ENCODE measurements at regions not wholly inside any gene's neighbourhood (a gene's known extent, or its start where the extent isn't known, plus 50 kb on each side); places are given as distances from the start of the nearest gene placed in this dataset.

DNA sequence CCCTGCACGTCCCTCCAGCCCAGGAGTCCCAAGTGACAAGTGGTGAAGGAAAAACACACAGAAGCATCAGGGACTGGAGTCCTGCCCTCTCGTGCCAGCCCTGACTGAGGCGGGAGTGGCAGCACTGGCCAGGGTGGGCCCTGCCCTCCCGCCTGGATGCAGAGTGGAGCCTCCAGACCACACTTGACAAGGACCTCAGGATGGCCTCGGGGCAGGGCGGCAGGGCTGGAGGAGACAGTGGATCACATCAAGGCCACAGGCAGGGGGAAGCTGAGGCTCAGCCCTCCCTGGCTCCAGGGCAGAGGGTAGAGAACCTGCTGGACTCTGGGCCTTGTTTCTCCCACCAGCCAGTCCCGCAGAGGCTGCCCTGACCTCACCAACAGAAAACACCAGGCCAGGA lies 128.8 kb upstream of the CDH4 start:
- DNase-seq (ENCODE audit: low read depth): no peak

DNA sequence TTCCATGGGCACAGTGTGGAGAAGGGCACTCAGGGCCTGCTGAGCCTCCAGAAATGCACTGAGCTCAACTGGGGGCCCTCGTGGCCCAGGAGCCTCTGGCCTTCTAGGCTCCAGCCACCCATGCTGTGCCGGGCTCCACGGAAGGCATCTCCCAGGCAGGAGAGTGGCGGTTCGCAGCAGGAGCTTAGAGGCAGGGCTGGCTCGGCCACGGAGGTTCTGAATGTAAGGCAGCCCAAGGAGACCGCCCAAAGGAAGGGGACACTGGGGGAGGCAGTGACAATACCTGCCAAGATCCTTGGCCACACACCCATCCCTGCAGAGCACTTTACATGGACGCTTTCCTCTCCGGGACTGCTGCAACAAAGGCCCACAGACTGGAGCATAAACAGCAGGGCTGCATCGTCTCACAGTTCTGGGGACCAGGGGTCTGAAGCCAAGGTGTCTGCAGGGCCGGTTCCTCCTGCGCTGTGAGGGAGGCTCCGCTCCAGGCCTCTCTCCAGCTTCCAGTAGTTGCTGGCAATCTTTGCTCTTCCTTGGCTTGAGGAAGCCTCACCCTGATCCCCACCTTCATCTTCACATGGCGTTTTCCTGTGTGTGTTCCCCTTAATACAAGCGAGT lies 128.2 kb upstream of the CDH4 start:
- DNase-seq (ENCODE audit: low read depth): no peak

DNA sequence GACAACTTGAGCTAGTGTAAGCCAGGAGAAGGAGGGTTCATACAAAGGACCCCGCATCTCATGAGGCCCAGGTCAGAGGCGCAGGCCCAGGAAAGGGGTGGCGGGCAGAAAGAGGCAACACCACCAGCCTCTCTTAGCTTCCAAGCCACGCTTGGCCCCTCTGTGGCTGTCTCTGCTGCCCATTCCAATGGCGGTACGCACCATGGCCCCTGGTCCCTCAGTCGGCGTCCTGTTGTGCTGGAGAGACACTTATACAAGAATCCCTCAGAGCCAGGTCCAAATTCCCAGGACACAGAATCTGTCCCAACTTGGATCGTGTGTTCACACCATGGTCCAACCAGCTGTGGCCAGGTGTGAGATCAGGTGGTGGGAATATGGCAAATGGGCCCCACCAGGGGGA lies 127.0 kb upstream of the CDH4 start:
- no peak for DNase-seq (ENCODE audit: low read depth)

DNA sequence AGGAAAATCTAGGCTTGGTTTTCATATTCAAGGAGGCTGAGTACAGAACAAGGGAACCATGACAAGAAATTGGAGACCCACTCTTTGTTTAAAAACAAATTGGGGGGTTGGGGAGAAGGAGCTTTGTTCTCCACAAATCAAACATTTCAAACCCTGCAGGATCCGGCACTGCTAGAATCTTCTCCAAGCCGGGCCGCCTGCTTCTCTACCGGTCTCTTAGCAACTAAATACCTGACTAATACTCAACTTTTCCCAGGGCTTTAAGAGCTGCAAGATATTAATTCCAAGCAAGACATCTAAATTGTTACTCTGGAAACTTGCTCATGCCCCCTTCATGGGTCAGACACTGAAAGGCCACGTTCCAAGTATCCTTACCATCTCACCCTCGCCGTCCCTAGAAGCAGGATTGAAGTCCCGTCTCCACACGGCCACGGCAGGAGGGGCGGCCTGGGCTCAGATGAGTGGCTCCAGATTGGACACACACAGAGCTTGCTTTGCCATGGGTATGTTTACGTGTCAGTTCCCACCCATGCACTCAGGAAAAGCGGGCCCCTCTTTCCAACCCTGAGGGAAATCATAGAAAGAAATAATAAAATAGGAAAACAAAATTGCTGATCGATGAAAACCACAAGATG lies 126.4 kb upstream of the CDH4 start:
- DNase-seq (ENCODE audit: low read depth): no peak

DNA sequence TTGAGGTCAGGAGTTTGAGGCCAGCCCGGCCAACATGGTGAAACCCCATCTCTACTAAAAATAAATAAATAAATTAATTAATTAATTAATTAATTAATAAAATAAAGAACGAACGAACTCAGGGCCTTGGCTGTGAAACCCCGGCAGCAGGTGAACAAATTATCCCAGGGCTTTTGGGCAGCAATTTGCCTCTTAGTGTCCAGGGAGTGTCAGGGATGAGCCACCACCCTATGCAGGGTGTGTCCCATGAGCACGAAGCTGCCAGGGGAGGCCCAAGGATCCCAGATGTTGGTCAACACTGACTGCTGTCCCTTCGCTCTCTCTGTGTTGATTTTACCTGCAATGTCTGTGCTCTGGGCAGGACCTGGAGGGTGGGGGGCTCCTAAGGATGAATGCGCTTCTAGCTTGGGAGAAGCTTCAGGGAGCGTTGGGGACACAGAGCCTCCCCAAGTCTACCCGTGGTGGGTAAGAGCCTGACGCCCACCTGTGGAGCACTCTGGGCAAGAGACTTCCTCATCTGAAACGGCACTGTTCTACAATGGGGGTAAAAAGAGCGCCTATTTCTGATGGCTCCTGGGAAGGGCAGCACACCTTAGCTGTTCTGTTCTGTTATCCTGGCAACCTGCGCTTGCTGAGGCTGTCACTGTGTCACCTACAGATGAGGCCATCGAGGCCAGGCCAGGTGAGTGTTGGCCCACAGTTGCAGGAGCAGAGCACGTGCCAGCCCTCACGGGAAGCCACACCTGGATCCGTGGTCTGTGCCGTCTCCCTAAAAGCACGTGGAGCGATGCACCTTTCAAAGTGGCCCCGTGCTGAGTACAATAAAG lies 125.5 kb upstream of the CDH4 start:
- no peak for DNase-seq (ENCODE audit: low read depth)

DNA sequence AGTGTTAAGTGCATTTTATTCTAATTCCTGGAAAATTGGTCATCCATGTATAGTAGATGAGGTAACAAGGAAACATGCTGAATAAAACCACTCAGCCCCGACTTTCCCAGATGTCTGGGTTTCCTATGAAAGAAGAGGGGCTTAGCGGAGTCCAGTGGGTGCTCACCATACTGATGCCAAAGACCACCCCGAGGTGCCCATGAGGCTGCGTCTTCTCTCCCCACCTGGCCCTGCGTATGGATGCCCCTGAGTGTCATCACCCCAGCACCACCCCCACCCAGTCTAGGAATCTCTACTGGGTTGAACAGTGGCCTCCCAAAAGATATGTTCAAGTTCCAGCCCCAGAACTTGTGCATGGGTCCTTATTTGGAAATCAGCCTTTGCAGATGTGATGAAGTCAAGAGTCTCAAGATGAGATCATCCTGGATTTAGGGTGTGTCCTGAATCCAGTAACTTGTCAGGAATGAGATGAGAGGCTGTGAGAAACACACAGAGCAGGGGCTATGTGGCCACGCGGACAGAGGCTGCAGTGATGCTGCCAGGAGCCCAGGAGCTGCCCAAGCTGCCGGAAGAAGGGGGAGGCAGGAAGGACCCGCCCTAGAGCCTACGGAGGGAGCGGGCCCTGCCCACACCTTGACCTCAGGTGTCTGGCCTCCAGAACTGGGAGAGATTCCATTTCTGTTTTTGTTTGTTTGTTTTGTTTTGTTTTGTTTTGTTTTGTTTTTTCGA lies 124.6 kb upstream of the CDH4 start:
- no peak for DNase-seq (ENCODE audit: low read depth)

DNA sequence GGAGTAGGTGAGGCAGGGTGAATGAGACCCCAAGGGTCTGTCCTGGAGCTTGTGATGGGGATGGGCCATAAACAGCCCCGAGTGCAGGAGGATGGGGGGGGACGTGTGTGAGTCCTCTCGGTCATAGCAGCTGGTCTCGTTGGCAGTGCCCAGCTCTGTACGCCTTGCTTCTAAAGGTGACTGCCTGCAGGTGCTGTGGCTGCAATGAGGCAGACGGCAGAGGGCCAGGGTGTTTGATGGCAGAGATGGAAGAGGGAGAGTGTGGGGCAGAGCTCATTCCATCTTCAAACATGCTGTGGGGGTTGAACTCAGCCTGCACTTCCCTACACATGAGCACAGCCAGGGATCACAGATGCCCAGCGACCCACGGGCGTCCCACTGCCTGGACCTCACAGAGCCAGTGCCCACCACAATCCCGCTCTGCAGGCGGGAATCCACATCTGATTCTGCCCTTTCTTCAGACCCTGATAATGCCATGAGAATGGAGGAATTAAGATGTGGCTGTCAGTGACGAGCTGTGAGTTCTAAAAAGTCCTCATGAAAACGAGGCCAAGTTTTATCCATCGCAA lies 123.3 kb upstream of the CDH4 start:
- DNase-seq (ENCODE audit: low read depth): no peak

DNA sequence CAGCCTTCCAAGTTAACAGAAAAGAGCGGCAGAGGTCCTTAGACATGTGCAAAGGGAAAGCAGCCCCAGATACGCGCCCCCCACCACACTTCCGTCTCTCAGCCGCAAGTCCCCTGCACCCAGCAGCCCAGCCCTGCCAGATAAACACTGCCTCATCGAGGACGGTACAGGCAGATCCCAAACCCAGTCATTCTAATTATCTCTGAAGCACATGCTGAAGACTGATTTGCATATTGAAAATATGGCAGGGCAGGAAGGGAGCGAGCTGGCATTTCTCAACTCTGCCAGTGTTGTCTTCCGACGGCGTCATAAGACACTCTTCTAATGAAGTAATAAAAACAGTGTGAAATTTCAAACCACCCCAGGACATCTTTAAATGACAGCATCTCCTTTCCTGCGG lies 122.8 kb upstream of the CDH4 start:
- no peak for DNase-seq (ENCODE audit: low read depth)

DNA sequence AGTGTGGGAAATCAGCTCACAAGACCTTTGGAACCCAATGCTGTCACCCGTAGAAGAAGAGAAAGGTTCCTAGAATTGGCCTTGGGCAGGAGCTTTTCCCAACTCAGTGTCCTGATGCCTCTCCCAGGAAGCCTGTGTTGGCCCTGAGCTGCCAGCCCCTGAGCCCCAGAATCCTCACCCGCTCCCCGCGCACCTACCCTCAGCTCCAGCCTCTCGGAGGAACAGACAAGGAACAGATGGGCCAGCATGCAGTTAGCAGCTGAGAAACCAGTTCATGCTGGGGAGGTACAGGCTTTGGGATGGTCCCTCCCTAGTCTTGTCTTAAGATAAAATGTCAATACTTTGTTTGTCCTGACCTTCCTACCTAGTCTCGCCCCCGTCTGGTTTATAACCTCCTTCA lies 121.9 kb upstream of the CDH4 start:
- no peak for DNase-seq (ENCODE audit: low read depth)

DNA sequence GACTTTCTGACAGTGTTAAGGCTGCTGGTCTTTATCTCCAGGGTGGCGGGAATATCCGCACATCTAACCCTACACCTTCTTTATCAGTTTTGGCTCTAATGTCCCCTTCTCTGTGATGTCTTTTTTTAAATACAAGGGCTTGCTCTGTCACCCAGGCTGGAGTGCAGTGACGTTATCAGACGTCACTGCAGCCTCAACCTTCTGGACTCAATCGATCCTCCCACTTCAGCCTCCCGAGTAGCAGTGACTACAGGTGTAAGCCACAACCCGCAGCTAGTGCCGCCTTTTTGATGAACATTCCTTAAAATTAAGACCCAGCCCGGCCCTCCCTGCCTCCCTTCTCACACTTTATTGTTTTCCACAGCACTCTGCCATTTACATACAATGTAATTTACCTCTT lies 120.1 kb upstream of the CDH4 start:
- DNase-seq (ENCODE audit: low read depth): no peak

DNA sequence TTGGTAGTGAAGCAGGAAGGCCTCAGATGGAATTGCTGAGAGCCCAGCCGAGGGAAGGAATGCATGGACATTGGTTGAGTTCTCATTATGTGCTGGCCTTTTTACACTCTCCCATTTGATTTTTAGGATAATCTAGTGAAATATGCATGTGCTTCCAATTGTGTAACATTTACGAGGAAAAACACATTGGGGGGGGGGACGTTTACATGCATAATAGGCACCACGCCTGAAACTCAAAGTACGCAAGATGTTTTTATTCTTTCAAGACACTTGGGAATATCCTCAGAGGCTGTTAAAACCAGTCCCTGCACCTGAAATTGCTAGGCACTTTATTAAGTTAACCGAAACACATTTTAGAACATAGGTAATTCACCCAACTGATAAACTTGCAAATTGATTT lies 118.5 kb upstream of the CDH4 start:
- DNase-seq (ENCODE audit: low read depth): no peak

DNA sequence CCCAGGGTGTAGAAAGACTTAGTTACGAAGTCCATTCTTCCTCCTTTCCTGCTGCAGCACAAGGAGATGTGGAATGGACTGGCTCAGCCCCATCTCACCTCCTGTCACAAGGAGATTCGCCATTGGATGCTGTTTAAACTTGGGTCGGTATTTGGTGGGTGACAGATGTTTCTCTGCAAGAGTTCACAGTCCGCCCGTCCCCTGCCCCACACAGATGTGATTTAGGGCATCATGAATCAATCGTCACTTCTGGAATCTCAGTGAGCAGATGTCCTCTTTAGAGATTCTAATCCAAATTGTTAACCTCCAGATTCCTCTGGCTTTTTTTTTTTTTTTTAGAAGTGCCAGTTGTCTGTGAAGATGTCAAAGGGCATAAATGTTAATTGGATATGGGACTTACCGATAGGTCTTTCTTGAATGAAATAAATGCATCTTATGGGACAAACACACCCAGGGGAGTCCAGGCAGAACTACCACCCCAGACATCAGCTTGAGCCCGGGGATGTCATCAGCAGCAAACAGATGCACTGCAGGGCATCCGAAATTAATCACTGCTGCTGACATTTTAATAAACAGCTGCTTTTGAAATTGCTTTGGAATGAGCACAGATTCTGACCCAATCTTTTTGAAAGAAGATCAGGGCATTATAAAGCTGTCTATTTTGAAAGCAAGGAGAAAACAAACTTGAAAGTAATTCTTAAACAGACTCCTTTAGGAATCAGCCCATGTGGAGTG lies 117.6 kb upstream of the CDH4 start:
- DNase-seq (ENCODE audit: low read depth): no peak

DNA sequence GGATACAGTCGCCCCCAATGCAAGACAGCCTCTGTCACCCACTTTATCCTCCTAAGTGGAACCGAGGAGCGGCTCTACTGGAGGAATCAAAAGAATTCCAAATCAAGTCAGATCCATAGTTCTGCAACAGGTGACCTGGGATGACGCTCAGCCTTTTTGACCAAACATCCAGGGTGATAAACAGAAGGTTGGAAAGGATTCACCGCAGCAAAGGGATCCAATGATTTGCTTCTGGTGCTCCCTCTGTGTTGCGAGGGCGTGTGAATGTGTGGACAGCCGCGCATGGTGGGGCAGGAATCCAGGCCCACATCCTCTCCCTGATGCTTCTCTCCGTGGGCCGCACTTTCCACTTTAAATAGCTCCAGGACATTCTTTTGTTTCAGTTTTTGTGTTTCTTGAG lies 116.8 kb upstream of the CDH4 start:
- no peak for DNase-seq (ENCODE audit: low read depth)

DNA sequence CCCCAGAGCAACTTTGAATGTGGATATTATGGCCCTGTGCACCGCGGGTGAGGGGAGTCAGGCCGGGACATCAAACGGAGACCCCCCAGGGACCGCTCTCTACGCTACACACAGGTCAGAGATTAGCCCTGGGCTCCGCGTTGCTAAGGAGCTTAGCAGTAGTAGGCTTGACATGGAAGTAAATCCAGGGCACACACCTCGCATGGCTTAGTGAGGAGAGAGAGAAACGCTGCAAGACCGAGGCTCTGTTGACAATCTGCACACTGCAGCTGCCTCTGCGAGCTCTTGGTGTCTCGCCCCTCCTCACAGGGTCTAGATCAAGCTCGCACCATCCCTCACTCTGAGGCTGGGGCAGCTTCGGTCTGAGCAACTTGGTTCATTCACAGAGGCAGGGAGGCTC lies 116.1 kb upstream of the CDH4 start:
- DNase-seq (ENCODE audit: low read depth): no peak

DNA sequence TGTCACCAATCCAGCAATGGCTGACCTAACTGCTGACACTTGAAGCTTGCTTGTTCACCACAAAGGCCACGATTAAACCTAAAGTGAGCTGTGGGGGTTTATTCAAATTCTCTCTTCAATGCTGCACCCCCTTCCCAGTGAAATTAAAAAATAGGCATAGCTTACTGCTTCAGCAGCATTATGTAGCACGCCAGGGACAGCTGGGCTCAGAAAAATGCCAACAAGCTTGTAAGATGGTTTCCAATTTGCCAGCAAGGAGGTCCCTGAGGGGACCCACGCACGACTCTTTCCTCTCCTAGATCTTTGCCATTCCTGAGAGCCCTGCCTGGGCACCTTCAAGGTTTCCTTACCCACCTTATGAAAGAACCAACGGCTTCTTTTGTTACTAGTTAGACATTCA lies 113.5 kb upstream of the CDH4 start:
- DNase-seq (ENCODE audit: low read depth): no peak

DNA sequence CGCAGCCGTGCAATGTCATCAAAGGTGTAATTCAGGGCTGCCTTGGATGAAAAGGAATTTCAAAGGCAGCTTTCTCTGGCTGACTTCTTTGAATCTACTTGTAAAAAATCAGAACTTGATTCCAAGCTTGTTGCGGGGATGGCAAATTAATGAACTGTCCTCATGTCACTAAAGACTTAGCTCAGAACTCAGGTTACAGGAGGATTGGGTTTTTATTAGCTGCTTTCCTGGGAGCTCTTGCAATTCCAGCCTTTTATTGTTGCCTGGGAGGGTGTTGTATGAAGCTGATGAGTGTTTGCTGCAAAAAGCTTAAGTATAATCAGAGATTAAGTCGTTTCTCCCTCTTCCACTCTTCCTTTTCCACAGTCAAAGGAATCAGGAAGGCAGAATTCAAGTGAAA lies 113.0 kb upstream of the CDH4 start:
- DNase-seq (ENCODE audit: low read depth): no peak

DNA sequence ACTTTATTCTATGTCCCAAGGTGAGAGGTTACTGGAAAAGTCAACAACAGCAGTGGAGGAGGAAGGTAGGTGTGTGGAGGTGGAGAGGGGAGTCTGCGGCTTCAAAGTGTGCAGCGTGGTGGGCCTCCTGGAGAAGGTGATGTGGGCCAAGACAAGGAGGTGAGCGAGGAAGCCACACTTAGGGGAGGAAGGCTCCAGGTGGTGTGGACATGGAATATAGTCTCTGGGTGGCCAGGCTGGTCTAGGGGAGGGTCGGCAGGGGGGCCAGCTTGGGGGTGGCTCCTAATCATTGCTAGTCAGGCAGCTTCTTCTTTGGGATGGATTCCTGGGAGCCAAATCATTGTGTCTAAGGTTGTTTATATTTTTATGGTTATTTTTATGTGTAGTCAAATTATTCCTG lies 111.5 kb upstream of the CDH4 start:
- DNase-seq (ENCODE audit: low read depth): no peak

DNA sequence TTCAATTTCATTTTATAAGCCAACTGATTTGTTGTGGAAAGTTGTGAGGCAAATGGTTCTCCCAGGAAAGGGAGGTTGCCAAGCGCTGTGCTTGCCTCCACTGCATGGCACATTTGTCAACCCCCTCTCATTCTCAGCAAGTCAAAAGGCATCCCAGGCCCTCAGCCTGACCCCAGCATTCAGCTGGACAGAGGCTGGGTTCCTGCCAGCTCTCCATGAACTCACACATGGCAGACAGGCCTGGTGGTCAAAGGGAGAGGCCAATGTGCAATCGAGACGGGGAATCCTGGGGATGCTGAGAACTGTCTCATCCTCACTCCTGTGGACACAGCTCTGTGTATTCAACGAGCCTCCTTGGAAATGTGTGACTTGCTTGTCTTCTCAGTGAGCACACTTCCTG lies 106.0 kb upstream of the CDH4 start:
- DNase-seq (ENCODE audit: low read depth): no peak

DNA sequence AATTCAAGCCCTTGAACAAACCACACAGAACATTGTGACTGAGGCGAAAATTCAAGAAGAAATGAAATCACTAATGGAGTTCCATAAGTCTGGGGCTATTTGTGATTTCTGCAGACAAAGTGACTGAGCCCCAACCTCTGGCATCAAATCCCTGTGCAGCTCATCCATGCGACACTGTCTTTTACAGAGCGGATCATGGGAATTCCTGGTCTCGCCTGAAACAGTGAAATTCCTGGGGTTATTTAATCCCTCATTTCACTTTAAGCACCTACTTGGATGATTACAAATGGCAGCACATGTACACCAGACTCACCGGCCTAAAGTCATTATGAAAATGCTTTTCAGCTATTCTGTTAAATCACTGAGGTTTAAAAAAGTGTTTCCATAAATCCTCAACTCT lies 102.4 kb upstream of the CDH4 start:
- DNase-seq (ENCODE audit: low read depth): no peak

DNA sequence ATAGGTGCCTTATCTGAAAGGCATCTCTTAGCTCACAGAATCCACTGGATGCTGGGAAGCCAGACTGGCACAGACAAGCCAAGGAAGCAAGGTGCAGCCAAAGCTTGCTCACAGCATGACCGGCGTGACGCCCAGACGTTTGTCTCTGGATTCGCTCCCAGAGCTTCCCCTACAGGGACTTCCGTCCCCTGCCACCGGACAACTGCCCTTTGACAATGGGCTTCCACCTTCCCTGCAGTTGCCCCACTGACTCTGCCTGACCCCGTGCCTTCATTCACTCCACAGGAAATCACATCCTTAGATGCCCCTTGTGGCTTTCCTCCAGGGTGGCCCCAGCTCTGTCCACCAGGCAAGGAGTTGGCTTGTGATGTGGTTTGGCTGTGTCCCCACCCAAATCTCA lies 94.8 kb upstream of the CDH4 start:
- no peak for DNase-seq (ENCODE audit: low read depth)

DNA sequence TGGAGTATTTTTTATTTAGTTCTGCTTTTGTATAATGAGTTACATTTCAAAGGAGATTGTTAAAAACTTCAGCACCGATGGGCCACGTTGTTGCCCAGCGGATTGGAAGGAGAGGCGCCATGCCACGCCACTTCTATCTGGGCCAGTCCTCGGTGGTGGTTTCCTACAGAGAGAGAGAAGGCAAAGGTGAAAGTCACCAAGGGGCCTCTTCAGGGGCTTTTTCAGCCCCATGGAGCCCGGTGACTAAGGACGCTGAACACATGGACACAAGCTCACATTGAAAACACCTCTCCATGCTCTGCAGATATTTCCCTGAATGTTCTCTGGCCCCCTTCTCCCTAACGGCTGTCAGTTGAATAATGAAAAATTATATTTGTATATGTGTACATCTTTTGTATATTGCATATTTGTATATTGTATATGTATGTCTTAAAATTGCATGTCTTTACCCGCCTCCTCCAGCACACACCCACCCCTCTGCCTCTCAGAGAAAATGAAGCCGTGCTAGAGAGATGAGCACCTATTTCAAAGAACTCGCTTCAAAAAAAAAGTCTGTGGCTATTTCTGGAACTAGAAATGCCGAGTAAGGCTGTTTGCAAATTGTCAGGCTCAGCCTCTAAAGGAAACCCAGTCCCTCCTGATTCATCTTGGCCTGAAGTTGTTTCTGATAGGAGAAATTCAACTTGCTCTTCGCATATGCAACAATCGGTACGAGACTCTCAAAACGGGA lies 91.9 kb upstream of the CDH4 start:
- DNase-seq (ENCODE audit: low read depth): no peak

Data from T follicular helper cell (primary cell).